Peyer's patch (tissue), 4 donors: ENCODE measurements at regions not wholly inside any gene's neighbourhood (a gene's known extent, or its start where the extent isn't known, plus 50 kb on each side); places are given as distances from the start of the nearest gene placed in this dataset.

ENCODE experiments used
- POLR2A ChIP-seq, 2 donors: fragments of 450-650 bp; IDR thresholded peaks; one replicate each; pipeline ENCODE4 v1.5.1; 2017; ENCODE audit warnings: antibody characterized with exemption in 2 of 2, mild to moderate bottlenecking in 2 of 2, moderate library complexity in 2 of 2
- TF ChIP-seq, protein P1 (sequence below), 6 experiments: fragments of 450-650 bp in 4 of 6; fragments of 200-600 bp in 2 of 6; sonication (generic) in 1 of 6; IDR thresholded peaks; one replicate each; pipeline ENCODE4 v1.5.1; 2017 to 2019; ENCODE audit warnings: antibody characterized with exemption in 6 of 6, mild to moderate bottlenecking in 3 of 6, moderate library complexity in 1 of 6

DNA sequence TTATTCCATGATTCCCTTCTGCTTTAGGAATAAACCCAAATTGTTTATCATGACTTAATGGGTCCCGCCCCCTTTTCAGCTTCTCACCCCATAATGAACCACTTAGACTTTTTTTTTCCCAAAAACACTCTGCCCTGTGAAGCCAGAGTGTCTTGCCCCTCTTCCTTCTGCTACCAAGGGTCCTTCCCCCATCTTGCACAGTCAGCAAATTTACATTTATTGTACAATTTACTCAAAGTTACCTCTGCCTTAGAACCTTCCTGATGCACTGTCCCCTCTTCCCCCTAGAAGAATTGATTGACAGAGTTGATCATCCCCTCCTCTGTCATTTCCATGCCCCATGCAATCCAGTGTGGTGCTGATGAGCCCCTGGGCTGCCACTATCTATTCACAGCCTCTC lies 101.5 kb upstream of the PPP2R3A start:
- TF ChIP-seq, protein P1, sequence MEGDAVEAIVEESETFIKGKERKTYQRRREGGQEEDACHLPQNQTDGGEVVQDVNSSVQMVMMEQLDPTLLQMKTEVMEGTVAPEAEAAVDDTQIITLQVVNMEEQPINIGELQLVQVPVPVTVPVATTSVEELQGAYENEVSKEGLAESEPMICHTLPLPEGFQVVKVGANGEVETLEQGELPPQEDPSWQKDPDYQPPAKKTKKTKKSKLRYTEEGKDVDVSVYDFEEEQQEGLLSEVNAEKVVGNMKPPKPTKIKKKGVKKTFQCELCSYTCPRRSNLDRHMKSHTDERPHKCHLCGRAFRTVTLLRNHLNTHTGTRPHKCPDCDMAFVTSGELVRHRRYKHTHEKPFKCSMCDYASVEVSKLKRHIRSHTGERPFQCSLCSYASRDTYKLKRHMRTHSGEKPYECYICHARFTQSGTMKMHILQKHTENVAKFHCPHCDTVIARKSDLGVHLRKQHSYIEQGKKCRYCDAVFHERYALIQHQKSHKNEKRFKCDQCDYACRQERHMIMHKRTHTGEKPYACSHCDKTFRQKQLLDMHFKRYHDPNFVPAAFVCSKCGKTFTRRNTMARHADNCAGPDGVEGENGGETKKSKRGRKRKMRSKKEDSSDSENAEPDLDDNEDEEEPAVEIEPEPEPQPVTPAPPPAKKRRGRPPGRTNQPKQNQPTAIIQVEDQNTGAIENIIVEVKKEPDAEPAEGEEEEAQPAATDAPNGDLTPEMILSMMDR (IDR thresholded peaks at IDR 0.05): no peak
- TF ChIP-seq POLR2A (IDR thresholded peaks at IDR 0.05): no peak
